ENCODE measurements at regions not wholly inside any gene's neighbourhood (a gene's known extent, or its start where the extent isn't known, plus 50 kb on each side); places are given as distances from the start of the nearest gene placed in this dataset.
A peak's percentile ranks its signal among the peaks of the same experiment; 100 is the strongest.

GRCh38 chr2:158745067-158745865 is 49.9 kb upstream of the DAPL1 start:
- H3K27ac Mint-ChIP-seq: no peak overlapping the region
- peak; percentile 5 for TF ChIP-seq CTCF (IDR thresholded peaks at IDR 0.05)
- 58% methylated on average over 16 of the region's 16 CpGs for whole genome bisulfite sequencing (ENCODE audit: insufficient coverage)
- Histone ChIP-seq H3K4me3 (ENCODE audit: low read length) (no peak overlapping the region), H3K27ac (ENCODE audit: low read length) (no peak overlapping the region), H3K9me3 (ENCODE audit: control insufficient read depth, insufficient read depth, low read length) (no peaks in the 10 kb centered on the region), H3K36me3 (ENCODE audit: control insufficient read depth, insufficient read depth, low read length) (no peaks in the 10 kb centered on the region), H3K4me1 (ENCODE audit: control insufficient read depth, insufficient read depth, low read length) (no peaks in the 10 kb centered on the region), H3K27me3 (ENCODE audit: control insufficient read depth, insufficient read depth, low read length) (no peaks in the 10 kb centered on the region)
- H3K9me3 Mint-ChIP-seq: no peaks in the 10 kb centered on the region
- DNase-seq (peak in 1 of 2 donors; percentile 59), ATAC-seq (no peak)
- H3K4me3 Mint-ChIP-seq: no peak overlapping the region
- intact Hi-C loops (cut with micrococcal nuclease): loop anchor here (2.0 kb wide), 1 partner anchor 720 kb away; no protein-coding TSS in a partner anchor
- peaks cover 15 to 43% of the 10 kb centered on the region in 2 donors for H3K27me3 Mint-ChIP-seq (ENCODE audit: low read depth in 2 of 2)
- H3K36me3 Mint-ChIP-seq: no peaks in the 10 kb centered on the region
- H3K4me1 Mint-ChIP-seq: peaks cover 0 to 5% of the 10 kb centered on the region in 2 donors

Measured in natural killer cell (primary cell).